ENCODE measurements at regions not wholly inside any gene's neighbourhood (a gene's known extent, or its start where the extent isn't known, plus 50 kb on each side); places are given as distances from the start of the nearest gene placed in this dataset.
"Not testable (repeated sequence)": the region's sequence is repeated elsewhere in the genome, so short reads cannot be mapped to it uniquely, and the experiment has no call there.

GRCh38 chr5:124492444-124493224 is 253.8 kb downstream of the ZNF608 start (continued):
- TF ChIP-seq ETV6 (CRISPR knock-in tag; conservative IDR thresholded peaks at IDR 0.05): no peak
- no peak for TF ChIP-seq ZNF205 (CRISPR knock-in tag; IDR thresholded peaks at IDR 0.05)

GRCh38 chr5:124490315-124490714 is 256.1 kb downstream of the ZNF608 start:
- in situ Hi-C loops (cut with HindIII; ENCODE audit: extremely low pct_ligation_motif_present, low pct_unique_long_range_greater_than_20kb); intact Hi-C loops (cut with micrococcal nuclease; ENCODE audit: unreplicated experiment); H3K79me2 ChIP-seq (ENCODE audit: insufficient read depth, low read length); H3K4me2 ChIP-seq (ENCODE audit: low read depth, low read length); H3K27me3 ChIP-seq (ENCODE audit: control insufficient read depth in 1 of 2, insufficient read depth in 2 of 2, low read length in 2 of 2); H3K4me3 ChIP-seq (replicated peaks in 1 of 3; ENCODE audit: insufficient read depth in 1 of 3, low read depth in 2 of 3, low read length in 3 of 3); H3K9ac ChIP-seq (ENCODE audit: insufficient read depth, low read depth, low read length); H2AFZ ChIP-seq (ENCODE audit: low read length); H4K20me1 ChIP-seq (ENCODE audit: insufficient read depth, low read length); H3K36me3 ChIP-seq (replicated peaks in 1 of 2; ENCODE audit: control insufficient read depth in 1 of 2, insufficient read depth in 2 of 2, low read length in 2 of 2); CTCF ChIA-PET (ENCODE audit: low intra/inter-chr PET ratio, low total read pairs); H3K9me3 ChIP-seq (ENCODE audit: low read length); FAIRE-seq; ATAC-seq; DNase-seq (ENCODE audit: low spot score); BruUV-seq (replicated peaks); H3K27ac ChIP-seq (ENCODE audit: extremely low read length, insufficient read depth, low read length); POLR2A ChIA-PET; H3K4me1 ChIP-seq (ENCODE audit: insufficient read depth, low read length): not testable (repeated sequence)
- 84% methylated on average over 2 of the region's 2 CpGs for WGBS (ENCODE audit: low lambda C conversion rate)

DNA sequence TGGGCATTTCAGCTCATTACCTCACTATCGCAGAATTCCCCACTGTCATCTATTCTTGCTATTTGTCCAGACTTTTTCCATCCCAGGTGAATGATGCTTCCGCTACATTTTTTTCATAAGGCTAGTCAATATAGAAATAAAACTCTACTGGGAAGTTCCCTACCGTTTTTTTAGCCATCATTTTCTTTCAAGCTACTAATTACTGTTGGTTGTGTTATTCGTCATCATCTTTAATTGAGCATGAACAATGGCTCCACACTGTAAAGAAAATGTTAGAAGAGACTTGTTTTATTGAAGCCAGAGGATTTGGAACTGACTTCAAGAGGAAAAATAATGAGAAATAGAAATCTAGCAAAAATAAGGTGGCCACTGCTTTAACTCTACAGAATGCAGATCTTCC is 265.0 kb downstream of the ZNF608 start:
- ChIA-PET POLR2A (no interaction called here), CTCF (ENCODE audit: low intra/inter-chr PET ratio, low total read pairs) (no interaction called here)
- Histone ChIP-seq H3K4me2 (ENCODE audit: low read depth, low read length) (no peak overlapping the region), H3K27me3 (ENCODE audit: control insufficient read depth in 1 of 2, insufficient read depth in 2 of 2, low read length in 2 of 2) (no peaks in the 10 kb centered on the region), H3K36me3 (replicated peaks in 1 of 2; ENCODE audit: control insufficient read depth in 1 of 2, insufficient read depth in 2 of 2, low read length in 2 of 2) (no peaks in the 10 kb centered on the region), H3K9ac (ENCODE audit: insufficient read depth, low read depth, low read length) (no peak overlapping the region), H3K4me1 (ENCODE audit: insufficient read depth, low read length) (peaks cover 19% of the 10 kb centered on the region), H3K4me3 (replicated peaks in 1 of 3; ENCODE audit: insufficient read depth in 1 of 3, low read depth in 2 of 3, low read length in 3 of 3) (no peak overlapping the region), H4K20me1 (ENCODE audit: insufficient read depth, low read length) (no peaks in the 10 kb centered on the region), H3K9me3 (ENCODE audit: low read length) (no peaks in the 10 kb centered on the region), H3K27ac (ENCODE audit: extremely low read length, insufficient read depth, low read length) (no peak overlapping the region), H2AFZ (ENCODE audit: low read length) (no peak overlapping the region), H3K79me2 (ENCODE audit: insufficient read depth, low read length) (no peaks in the 10 kb centered on the region)
- 56% methylated on average over 4 of the region's 4 CpGs for WGBS (ENCODE audit: low lambda C conversion rate)
- no peak for ATAC-seq
- no peak for FAIRE-seq
- no peak for DNase-seq (ENCODE audit: low spot score)
- in situ Hi-C loops (cut with HindIII; ENCODE audit: extremely low pct_ligation_motif_present, low pct_unique_long_range_greater_than_20kb): no loop called here
- no TSS peak for BruUV-seq (replicated peaks)
- intact Hi-C loops (cut with micrococcal nuclease; ENCODE audit: unreplicated experiment): no loop called here
- no peak for TF ChIP-seq ZBTB14 (CRISPR knock-in tag; IDR thresholded peaks at IDR 0.05)
- TF ChIP-seq EZH2 (conservative IDR thresholded peaks at IDR 0.05; ENCODE audit: low read depth, low read length): no peak
- TF ChIP-seq ZFP36 (IDR thresholded peaks at IDR 0.05; ENCODE audit: borderline replicate concordance, low read depth, low read length, partially characterized antibody): no peak
- no peak for TF ChIP-seq ZNF674 (CRISPR knock-in tag; IDR thresholded peaks at IDR 0.05; ENCODE audit: low read depth)
- TF ChIP-seq ARID3A (IDR thresholded peaks at IDR 0.05; ENCODE audit: low read depth, low read length): no peak
- TF ChIP-seq ZFP91 (CRISPR knock-in tag; IDR thresholded peaks at IDR 0.05; ENCODE audit: borderline replicate concordance): no peak
- no peak for TF ChIP-seq ATRX (CRISPR knock-in tag; IDR thresholded peaks at IDR 0.05; ENCODE audit: borderline replicate concordance)
- no peak for TF ChIP-seq ZNF616 (CRISPR knock-in tag; IDR thresholded peaks at IDR 0.05; ENCODE audit: low read depth)
- TF ChIP-seq REPIN1 (CRISPR knock-in tag; IDR thresholded peaks at IDR 0.05; ENCODE audit: borderline replicate concordance, low read depth): no peak
